Stimulated activated CD4-positive, alpha-beta T cell treated with anti-CD3 and anti-CD28 coated beads, Interleukin-4, amount 100 ng/mL, for 1 hour (primary cell): ENCODE measurements at regions not wholly inside any gene's neighbourhood (a gene's known extent, or its start where the extent isn't known, plus 50 kb on each side); places are given as distances from the start of the nearest gene placed in this dataset.

Experiments
- DNase-seq: peaks from one replicate; pipeline ENCODE4 v3.0.0-alpha.2; 2020

GRCh38 chr6:94511502-94512088 is 1065.7 kb upstream of the MANEA start:
- no peak for DNase-seq

- DNase-seq, result peak; percentile 1
These were observed 1066.5 kb upstream of the MANEA start for GRCh38 chr6:94510877-94511276.

GRCh38 chr6:94501516-94501915 is 1075.8 kb upstream of the MANEA start:
- DNase-seq, result no peak

- DNase-seq, result no peak
These were observed 1078.7 kb upstream of the EPHA7 start for GRCh38 chr6:94498099-94498498.

GRCh38 chr6:94494500-94494899 is 1075.1 kb upstream of the EPHA7 start:
- DNase-seq, result no peak

GRCh38 chr6:94487371-94487770 is 1068.0 kb upstream of the EPHA7 start:
- DNase-seq, result no peak

GRCh38 chr6:94478133-94479005 is 1059.0 kb upstream of the EPHA7 start:
- no peak for DNase-seq

GRCh38 chr6:94468830-94469229 is 1049.5 kb upstream of the EPHA7 start:
- DNase-seq, result no peak

- no peak for DNase-seq
These were observed 1044.7 kb upstream of the EPHA7 start for GRCh38 chr6:94464018-94464510.

GRCh38 chr6:94463306-94463705 is 1043.9 kb upstream of the EPHA7 start:
- no peak for DNase-seq

- no peak for DNase-seq
These were observed 1042.9 kb upstream of the EPHA7 start for GRCh38 chr6:94462231-94462630.

GRCh38 chr6:94456266-94456665 is 1036.9 kb upstream of the EPHA7 start:
- DNase-seq, result no peak

- DNase-seq, result no peak
These were observed 1034.9 kb upstream of the EPHA7 start for GRCh38 chr6:94454231-94454630.

- DNase-seq, result no peak
These were observed 1026.8 kb upstream of the EPHA7 start for GRCh38 chr6:94446120-94446519.

GRCh38 chr6:94443701-94444100 is 1024.3 kb upstream of the EPHA7 start:
- DNase-seq, result no peak

- DNase-seq, result no peak
These were observed 1005.3 kb upstream of the EPHA7 start for GRCh38 chr6:94424692-94425091.

GRCh38 chr6:94417363-94417762 is 998.0 kb upstream of the EPHA7 start:
- no peak for DNase-seq

- no peak for DNase-seq
These were observed 994.7 kb upstream of the EPHA7 start for GRCh38 chr6:94414041-94414440.

GRCh38 chr6:94401311-94401710 is 982.0 kb upstream of the EPHA7 start:
- no peak for DNase-seq

- no peak for DNase-seq
These were observed 975.5 kb upstream of the EPHA7 start for GRCh38 chr6:94394822-94395221.

GRCh38 chr6:94389218-94389617 is 969.9 kb upstream of the EPHA7 start:
- no peak for DNase-seq

- no peak for DNase-seq
These were observed 958.5 kb upstream of the EPHA7 start for GRCh38 chr6:94377835-94378234.

GRCh38 chr6:94376876-94377275 is 957.5 kb upstream of the EPHA7 start:
- DNase-seq, result no peak

- no peak for DNase-seq
These were observed 952.9 kb upstream of the EPHA7 start for GRCh38 chr6:94372229-94372628.
